GM12874 (cell line): ENCODE measurements at regions not wholly inside any gene's neighbourhood (a gene's known extent, or its start where the extent isn't known, plus 50 kb on each side); places are given as distances from the start of the nearest gene placed in this dataset.

ENCODE experiments used
- TF ChIP-seq, protein P1 (sequence below): IDR thresholded peaks from 2 replicates; pipeline ENCODE4 v1.5.1; 2011; ENCODE audit warnings: low read depth, mild to moderate bottlenecking, control low read depth, low read length, moderate library complexity; ENCODE audit not compliant: insufficient read depth

DNA sequence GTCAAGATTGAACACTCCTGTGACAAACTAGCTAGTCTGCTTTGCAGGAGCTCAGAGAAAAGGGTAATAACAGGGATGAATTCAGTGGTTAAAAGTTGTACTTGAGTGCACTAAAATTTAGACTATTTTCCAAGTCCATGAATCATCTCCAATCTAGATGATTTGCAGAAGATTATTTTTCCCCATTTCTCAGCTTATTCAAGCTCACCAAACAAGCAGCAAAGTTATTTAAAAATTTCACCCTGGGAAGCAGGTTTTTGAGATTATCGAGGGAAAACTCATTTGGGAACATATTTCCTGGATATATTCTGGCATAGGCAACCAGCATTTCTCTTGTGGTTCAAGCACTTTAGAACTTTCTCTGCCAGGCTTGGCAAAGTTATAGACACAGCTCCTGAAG, 311.4 kb downstream of the TLE1 start:
- TF ChIP-seq, protein P1, sequence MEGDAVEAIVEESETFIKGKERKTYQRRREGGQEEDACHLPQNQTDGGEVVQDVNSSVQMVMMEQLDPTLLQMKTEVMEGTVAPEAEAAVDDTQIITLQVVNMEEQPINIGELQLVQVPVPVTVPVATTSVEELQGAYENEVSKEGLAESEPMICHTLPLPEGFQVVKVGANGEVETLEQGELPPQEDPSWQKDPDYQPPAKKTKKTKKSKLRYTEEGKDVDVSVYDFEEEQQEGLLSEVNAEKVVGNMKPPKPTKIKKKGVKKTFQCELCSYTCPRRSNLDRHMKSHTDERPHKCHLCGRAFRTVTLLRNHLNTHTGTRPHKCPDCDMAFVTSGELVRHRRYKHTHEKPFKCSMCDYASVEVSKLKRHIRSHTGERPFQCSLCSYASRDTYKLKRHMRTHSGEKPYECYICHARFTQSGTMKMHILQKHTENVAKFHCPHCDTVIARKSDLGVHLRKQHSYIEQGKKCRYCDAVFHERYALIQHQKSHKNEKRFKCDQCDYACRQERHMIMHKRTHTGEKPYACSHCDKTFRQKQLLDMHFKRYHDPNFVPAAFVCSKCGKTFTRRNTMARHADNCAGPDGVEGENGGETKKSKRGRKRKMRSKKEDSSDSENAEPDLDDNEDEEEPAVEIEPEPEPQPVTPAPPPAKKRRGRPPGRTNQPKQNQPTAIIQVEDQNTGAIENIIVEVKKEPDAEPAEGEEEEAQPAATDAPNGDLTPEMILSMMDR = no peak

DNA sequence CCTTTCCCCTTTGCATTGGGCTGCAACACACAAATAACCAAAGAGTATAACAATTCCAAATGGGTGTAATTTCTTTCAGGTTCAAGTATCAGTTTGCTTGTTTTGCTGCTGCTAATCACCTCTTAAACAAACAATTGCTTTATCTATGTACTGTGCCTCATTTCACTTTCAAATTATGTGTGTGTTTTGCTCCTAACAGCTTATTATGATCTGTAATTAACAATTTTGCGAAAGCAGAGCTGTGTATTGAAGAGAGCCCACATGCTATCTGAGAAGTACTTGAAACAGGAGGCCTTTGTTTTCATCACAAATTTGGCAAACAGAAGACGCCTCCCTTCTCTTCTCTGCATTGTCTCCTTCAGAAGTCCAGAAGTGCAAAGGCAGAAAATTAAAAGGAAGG, 312.0 kb downstream of the TLE1 start:
- TF ChIP-seq, protein P1 = no peak

DNA sequence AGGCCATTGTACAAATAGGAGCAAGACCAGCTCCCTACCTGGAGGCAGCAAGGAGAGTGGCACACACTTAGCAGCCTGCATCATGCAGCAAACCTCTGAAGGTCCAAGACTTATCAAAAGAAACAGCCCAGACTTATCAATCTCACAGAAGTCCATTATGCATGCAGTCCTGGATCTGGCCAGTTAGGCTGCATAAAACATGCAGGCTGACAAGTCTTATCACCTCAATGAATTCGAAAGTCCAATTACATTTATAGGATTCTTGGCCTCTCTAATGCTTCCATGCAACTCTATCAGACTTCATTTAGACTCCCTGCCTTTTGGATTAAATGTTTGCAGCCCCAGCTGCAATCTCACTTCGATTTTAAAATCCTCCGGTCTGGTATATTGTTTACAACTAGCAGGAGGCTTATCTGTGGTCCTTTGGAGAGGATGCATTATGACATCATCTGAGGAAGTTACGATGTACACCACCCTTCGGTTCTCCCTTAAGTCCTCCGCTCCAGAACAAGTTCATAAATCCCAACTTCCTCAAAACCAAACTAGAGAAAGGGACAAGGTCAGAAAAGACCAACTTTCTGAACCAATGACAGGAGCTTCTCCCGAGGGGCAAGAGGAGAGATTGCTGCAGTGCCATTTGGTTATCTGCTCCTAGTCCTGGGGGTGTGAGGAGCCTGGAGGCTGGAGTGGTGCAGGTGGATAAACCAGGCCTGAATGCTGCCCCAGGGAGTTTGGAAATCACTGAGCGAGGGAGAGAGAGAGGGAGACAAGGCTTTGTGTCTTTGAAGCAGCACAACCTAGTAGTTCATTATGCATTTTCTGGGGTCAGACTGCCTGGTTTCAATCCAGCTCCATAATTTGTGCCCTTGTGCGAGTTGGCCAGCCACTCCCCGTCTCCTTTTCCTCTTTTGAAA, 313.9 kb downstream of the TLE1 start:
- TF ChIP-seq, protein P1 = no peak

DNA sequence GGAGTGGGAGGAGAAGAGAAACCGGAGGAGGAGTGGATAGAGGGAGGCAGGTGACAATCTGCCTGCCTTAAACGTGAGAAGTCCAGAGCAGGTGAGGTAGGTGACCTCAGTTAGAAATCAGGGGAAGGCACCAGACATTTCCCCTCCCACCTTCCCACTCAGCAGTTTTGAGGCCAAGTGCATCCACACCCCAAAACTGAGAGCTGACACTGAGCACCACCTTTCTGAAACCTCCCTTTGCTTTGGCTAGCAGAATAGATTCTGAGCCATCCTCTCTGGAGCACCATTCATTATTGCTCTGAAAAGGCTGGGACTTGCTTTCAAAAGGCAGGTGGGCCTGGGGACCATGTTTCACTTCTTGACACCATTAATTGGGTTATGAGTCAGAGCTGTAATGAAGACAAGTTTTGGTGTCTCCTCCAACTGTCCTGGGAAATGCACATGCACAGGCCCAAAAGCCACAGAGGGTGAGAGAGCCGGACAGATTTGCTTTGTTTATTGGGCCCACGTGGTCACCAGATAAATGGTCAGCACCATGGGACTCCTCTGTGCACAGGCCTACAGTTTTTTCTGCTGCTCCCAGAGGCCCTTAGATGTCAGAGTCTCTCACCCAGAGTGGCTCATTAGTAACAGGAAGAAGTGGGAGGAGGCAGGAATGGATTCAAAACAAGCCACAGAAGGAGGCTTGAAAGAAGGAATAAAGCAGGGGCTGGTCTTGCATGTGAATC, 314.7 kb downstream of the TLE1 start:
- TF ChIP-seq, protein P1 = no peak

DNA sequence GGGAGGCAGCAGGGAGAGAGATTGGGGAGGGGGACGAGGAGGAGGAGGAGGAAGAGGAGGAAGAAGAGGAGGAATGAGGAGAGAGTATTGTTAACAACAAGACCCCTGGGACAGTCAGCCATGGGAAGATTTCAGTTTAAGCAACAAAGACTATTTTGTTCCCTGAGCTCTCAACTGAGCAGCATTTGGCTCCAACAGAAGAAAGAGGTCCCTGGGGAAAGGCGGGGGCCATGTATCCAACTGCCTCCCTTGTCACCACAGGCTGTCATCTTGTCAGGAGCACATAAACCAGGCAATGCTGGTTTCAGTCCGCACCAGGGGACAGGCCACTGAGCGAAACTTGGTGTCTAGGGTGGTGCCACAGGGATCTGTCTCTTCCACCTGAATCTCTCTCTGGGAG, 316.1 kb downstream of the TLE1 start:
- TF ChIP-seq, protein P1 = no peak

DNA sequence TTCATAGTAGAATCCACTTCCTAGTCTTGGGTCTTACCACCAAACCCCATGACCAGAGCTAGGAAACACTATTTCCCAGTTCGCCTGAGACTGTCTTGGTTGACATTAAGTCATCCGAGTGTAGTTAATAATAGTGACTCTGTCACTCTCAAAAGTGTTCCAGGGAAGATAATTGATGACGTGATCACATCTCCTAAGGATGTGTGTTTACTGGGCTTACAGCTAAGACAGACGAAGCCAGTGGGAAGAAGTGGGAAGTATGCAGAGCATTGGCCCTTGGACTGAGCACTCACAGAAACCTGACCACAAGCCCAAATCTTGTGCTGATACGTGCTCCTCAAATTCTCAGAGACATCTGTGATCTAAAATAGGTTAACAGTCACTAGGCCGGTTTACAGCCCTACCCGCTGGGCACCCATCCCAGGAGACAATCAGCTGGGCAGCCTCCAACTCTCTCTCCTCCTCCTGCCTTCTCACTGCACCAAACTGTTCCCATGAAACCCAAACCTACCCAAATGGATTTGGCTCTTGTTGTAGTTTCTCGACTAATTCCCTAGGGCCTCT, 316.6 kb downstream of the TLE1 start:
- TF ChIP-seq, protein P1 = no peak

DNA sequence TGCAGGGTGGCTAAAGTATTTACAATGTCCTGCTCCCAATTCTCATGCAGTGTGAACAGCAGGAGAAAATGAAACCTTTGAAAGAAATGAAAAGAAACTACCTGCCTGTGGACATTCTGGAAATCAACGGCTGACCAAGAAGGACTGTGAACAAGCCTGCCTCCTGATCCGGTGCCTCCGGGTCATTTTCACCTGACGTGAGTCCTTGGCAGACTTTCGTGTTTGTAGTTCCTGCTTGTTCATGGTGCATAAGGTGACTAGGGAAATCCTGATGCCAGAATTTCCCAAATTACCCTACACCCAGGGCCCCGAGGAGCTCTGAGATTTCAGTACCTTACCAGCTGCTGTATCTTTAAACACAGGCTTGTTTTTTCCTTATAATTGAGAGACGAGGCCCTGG, 317.5 kb downstream of the TLE1 start:
- TF ChIP-seq, protein P1 = no peak
